Right lobe of liver (tissue), 4 donors: ENCODE measurements at regions not wholly inside any gene's neighbourhood (a gene's known extent, or its start where the extent isn't known, plus 50 kb on each side); places are given as distances from the start of the nearest gene placed in this dataset.

Experiments
- POLR2A ChIP-seq: fragments of 450-650 bp; IDR thresholded peaks from one replicate; pipeline ENCODE4 v1.6.1; 2017; ENCODE audit warnings: antibody characterized with exemption, mild to moderate bottlenecking
- TF ChIP-seq, protein P1 (sequence below), 4 donors: fragments of 200-600 bp in 3 of 4; fragments of 450-650 bp in 1 of 4; IDR thresholded peaks; one replicate each; pipeline versions ENCODE4 v1.5.1 to v1.8.0; 2016 to 2022; ENCODE audit warnings: antibody characterized with exemption in 4 of 4, mild to moderate bottlenecking in 2 of 4
- donor health status: DM: no; HTN: no; CAD: no.
- donor health status: DM: no; HTN: no; CAD: no.
- donor health status: DM: no; HTN: yes; CAD: no.

DNA sequence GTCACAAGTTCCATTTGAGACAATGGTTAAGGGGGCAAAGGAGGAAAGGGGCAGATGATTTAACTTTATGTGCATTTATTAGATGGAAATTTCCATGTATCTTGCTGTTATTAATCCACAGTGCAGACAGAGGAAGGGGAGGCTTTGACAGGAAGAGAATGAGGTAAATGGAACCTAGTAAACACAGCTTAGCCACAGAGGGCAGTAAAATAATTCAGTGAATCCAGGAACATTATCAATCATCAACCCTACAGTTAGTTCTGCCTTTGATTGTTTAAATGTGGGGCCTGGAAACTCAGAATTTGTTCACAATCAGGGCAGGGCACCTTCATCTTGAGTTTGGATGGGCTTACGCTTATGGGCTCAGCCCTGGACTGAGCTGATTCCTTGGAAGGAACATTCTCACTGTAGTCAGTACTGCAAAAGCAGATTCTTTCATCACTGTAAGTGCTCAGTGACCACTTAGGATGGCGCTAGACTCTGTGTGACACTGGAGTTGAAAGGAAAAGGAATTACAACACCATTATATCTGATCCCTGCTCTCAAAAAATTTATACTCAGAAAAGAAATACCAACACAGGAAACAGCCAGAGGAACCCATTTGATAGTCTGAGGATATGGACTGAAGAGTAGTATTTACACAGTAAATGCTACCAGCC lies 169.5 kb downstream of the PIK3R1 start:
- TF ChIP-seq POLR2A: no peak
- TF ChIP-seq, protein P1, sequence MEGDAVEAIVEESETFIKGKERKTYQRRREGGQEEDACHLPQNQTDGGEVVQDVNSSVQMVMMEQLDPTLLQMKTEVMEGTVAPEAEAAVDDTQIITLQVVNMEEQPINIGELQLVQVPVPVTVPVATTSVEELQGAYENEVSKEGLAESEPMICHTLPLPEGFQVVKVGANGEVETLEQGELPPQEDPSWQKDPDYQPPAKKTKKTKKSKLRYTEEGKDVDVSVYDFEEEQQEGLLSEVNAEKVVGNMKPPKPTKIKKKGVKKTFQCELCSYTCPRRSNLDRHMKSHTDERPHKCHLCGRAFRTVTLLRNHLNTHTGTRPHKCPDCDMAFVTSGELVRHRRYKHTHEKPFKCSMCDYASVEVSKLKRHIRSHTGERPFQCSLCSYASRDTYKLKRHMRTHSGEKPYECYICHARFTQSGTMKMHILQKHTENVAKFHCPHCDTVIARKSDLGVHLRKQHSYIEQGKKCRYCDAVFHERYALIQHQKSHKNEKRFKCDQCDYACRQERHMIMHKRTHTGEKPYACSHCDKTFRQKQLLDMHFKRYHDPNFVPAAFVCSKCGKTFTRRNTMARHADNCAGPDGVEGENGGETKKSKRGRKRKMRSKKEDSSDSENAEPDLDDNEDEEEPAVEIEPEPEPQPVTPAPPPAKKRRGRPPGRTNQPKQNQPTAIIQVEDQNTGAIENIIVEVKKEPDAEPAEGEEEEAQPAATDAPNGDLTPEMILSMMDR (IDR thresholded peaks at IDR 0.05): no peak
